Activated T-cell treated with anti-CD3 and anti-CD28 coated beads for 1 hour (primary cell): ENCODE measurements at regions not wholly inside any gene's neighbourhood (a gene's known extent, or its start where the extent isn't known, plus 50 kb on each side); places are given as distances from the start of the nearest gene placed in this dataset.
"Not testable (repeated sequence)": the region's sequence is repeated elsewhere in the genome, so short reads cannot be mapped to it uniquely, and the experiment has no call there.

Source experiments
- DNase-seq: peaks from one replicate; pipeline ENCODE4 v3.0.0-alpha.2; 2020; ENCODE audit warnings: low read depth

- not testable (repeated sequence) for DNase-seq
These were observed 289.4 kb downstream of the CNTNAP3B start for GRCh38 chr9:41839786-41840185.

- not testable (repeated sequence) for DNase-seq
These were observed 290.3 kb downstream of the CNTNAP3B start for GRCh38 chr9:41838953-41839352.

- not testable (repeated sequence) for DNase-seq
These were observed 290.7 kb downstream of the CNTNAP3B start for GRCh38 chr9:41838562-41838851.

- not testable (repeated sequence) for DNase-seq
These were observed 291.3 kb downstream of the CNTNAP3B start for GRCh38 chr9:41837684-41838561.

GRCh38 chr9:41833108-41833507 lies 296.1 kb downstream of the CNTNAP3B start:
- not testable (repeated sequence) for DNase-seq

GRCh38 chr9:41824723-41825122 lies 304.5 kb downstream of the CNTNAP3B start:
- not testable (repeated sequence) for DNase-seq

GRCh38 chr9:41802706-41803105 lies 326.5 kb downstream of the CNTNAP3B start:
- not testable (repeated sequence) for DNase-seq

GRCh38 chr9:41798684-41799083 lies 330.5 kb downstream of the CNTNAP3B start:
- DNase-seq: not testable (repeated sequence)

GRCh38 chr9:41790719-41791363 lies 338.4 kb downstream of the CNTNAP3B start:
- not testable (repeated sequence) for DNase-seq

- not testable (repeated sequence) for DNase-seq
These were observed 339.2 kb downstream of the CNTNAP3B start for GRCh38 chr9:41790007-41790406.

- not testable (repeated sequence) for DNase-seq
These were observed 339.8 kb downstream of the CNTNAP3B start for GRCh38 chr9:41789387-41789786.

- DNase-seq: not testable (repeated sequence)
These were observed 341.3 kb downstream of the CNTNAP3B start for GRCh38 chr9:41787951-41788350.

GRCh38 chr9:41787270-41787669 lies 342.0 kb downstream of the CNTNAP3B start:
- DNase-seq: not testable (repeated sequence)

- DNase-seq: not testable (repeated sequence)
These were observed 345.2 kb downstream of the CNTNAP3B start for GRCh38 chr9:41784006-41784405.

- not testable (repeated sequence) for DNase-seq
These were observed 346.0 kb downstream of the CNTNAP3B start for GRCh38 chr9:41783070-41783810.

GRCh38 chr9:41781899-41782298 lies 347.3 kb downstream of the CNTNAP3B start:
- not testable (repeated sequence) for DNase-seq

GRCh38 chr9:41779897-41780406 lies 349.3 kb downstream of the CNTNAP3B start:
- not testable (repeated sequence) for DNase-seq

GRCh38 chr9:41779192-41779591 lies 350.0 kb downstream of the CNTNAP3B start:
- DNase-seq: not testable (repeated sequence)

- not testable (repeated sequence) for DNase-seq
These were observed 350.6 kb downstream of the CNTNAP3B start for GRCh38 chr9:41778535-41779071.

GRCh38 chr9:41777536-41777935 lies 351.7 kb downstream of the CNTNAP3B start:
- DNase-seq: not testable (repeated sequence)

- not testable (repeated sequence) for DNase-seq
These were observed 356.7 kb downstream of the CNTNAP3B start for GRCh38 chr9:41772541-41772940.

- DNase-seq: not testable (repeated sequence)
These were observed 357.5 kb downstream of the CNTNAP3B start for GRCh38 chr9:41771693-41772092.
